LoVo (cell line): ENCODE measurements at regions not wholly inside any gene's neighbourhood (a gene's known extent, or its start where the extent isn't known, plus 50 kb on each side); places are given as distances from the start of the nearest gene placed in this dataset.

Experiments used
- DNase-seq: peaks from one replicate; pipeline ENCODE4 v3.0.0-alpha.2; 2016; ENCODE audit warnings: low spot score

DNA sequence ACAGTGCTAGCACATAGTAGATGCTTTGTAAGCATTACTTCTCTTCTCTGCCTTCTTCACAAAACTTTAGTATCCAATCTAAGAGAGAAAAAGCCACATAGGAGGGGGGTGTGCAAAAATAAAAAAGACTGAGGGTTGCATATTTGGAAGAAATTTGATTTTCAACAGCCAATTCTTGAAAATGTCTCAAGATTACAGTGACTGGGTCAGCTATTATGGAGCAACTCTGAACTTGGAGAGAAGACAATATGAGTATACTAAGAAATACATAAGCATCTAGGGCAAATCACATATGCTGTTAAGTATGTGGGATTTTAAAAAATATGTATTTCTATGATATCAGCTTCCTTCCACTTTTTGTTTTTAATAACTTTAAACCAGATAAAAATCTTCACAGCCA lies 196.6 kb upstream of the GOLIM4 start:
- DNase-seq = no peak

DNA sequence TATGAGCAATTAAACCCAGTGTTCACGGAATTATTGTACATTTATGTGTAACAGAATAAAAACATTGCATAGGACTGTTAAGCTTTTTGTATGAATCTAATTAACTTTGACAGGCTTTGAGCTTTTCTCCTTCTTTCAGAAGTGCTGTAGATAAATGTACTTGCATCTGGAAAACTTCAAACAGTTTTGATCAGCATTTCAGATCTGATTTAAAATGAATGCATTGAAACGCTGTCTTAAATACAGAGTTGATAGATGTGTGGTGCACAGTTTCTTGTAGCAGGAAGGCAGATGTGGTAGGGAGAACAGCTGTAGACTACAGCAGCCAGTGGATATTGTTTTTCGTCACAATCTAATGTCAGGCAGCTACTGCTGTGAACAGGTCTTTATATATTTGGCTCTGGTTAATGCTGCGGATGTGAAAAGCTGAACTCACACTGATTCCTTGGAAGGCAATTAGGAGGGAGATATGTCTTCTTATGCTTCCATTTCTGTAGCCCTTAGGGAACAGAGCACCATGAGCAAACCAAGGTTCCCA lies 193.8 kb upstream of the GOLIM4 start:
- DNase-seq = no peak

DNA sequence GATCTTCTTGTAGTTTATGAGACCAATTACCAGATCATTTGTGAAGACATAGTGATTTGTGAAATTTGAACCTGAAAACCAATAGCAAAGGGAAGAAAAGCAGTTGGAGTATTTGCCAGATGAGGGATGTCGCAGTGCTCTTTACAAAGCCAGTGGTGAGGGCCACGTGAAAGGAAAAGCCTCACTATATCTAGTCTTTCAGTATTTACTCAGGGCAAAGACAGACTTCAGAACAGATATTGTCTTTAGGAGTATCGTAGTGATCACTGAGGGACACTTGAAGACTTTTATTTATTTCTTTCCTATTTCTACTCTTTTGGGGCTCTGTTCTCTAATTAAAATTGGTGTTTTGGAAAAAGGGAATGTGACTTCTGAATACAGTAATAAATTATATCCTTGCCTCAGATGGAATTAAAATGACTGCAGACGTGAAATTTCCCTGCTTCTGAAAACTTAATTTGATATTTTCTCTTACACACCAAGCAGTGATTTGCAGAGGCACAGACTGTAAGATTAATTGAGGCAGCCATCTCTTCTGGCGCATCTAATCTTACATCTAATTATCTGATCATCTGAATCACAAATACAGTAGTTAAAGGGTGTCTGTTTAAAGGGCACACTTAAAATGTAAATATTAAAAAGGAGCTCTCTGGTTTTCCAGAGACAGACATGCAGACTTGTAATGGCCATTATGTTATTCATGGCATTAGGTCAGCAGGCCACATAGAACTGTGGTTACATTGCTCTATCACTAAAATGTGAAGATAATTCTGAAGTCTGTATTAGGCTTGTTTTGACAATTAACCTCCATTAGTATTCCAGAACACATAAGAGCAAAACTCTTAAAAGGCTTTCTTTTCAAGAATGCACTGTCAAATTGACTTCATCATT lies 193.0 kb upstream of the GOLIM4 start:
- DNase-seq = no peak

DNA sequence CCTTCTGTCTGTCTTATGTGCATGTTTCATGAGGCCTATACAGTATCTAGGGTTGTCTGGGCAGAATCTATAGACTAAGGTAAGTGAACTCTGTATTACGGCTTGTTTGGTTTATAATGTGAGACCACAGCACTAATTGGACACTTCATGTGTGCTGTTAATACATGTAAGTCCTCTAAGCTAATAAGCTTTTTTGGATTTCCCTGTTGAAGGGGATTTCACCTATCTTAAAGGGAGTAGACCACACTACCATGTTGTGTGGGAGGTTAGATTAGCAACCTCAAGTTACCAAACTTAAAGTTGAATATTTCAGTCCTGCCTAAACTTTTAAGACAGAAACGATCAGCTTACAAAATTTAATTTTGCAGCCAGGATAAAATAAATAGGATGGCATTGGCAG lies 189.8 kb upstream of the GOLIM4 start:
- DNase-seq = no peak

DNA sequence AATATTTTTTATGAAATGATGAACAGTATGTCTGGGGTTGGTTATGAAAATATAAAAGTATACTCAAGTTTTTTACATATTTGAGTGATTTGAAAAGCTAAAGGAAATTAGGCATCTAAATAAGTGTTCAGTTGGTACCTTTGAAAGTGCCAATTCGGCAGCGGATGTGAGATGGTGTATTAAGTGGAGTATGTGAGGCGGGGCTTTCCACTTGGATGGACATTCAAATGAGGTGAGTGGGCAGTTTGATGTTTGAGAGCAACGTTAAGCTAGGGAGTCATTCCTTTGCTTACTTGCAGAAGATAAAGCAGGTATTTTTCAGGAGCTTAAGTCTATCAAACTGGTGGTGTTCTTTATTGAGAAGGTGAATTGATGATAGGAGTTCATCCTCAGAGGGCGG lies 189.0 kb upstream of the GOLIM4 start:
- DNase-seq = no peak

DNA sequence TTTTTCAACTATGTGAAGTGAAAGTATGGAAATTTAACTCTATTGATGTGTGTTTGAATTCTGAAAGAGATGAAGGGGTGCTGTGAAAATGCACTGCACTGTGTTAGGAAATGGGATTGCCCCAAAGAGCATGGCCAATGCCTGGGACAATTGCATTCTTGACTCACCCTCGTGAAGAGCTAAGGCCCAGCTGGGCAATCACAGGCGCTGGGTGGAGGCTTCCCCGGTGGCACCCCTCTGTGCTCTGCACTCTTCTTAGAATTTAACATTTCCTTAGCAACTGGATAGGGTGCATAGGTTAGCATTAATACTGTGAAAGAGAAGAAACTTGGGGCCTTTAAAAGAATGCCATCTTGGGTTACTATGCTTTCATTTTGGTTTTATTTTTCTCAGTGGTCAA lies 179.9 kb upstream of the GOLIM4 start:
- DNase-seq = no peak

DNA sequence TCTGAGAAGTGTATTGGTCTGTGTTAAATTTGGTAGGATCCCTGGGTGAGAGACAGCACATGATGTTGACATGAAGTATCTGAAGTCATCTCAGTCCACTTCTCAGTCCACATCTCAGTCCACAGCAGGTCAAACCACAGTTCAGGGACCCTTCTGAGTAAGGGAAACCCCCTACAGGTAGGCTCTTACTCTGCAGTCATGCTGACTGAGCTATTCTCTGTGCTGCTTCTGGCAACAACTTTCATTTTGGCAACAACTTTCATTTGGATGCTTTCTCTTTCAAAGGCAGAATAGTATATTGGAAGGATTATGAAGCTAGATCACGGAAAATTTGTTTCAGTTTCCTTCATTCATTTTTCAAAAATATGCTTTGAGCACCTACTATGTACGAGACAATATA lies 178.2 kb upstream of the GOLIM4 start:
- no peak for DNase-seq

DNA sequence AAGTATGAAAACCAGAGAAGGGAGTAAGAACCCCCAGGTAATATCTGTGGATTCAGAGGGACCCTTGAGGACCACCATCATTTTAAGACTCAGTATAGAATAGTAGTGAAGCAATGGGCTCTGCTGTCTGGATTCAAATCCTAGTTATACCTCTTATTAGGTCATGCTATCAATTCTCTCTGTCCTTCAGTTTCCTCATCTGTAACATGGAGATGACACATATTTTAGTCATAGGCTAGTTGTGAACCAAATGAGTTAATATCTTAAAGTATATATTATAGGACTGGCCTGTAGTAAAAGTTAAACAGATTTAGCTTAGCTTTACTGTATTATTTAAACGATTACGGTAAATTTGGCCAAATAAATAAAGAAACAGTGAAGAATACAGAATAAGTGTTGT lies 177.3 kb upstream of the GOLIM4 start:
- no peak for DNase-seq

DNA sequence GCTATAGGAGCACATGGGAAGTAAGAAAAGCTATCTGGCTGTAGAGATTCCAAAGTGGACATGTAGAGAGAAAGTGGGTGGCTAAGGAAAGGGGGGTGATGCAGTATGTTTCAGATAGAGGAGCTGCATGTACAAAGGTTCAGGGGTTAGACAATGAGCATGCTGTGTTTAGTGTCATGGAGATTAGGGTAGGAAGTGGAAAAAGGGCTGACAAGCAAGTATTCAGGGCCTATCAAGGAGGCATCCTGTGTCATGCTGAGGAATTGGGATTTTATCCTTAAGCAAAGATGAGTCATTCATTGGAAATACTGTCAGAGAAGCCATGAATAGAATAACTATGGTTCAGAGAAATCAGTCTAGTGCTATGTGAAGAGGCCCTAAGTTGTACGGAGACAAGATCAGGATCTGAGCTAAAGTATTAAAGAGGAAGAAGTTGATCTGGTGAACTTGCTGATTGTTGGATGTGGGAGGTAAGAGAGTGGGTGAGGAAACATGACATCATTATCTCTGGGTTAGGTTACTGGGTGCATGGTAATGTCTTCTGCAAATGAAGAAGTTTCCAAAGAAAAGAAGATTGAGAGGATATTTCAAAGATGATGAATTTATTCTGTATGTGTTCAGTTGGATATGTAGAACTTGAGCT lies 176.7 kb upstream of the GOLIM4 start:
- no peak for DNase-seq

DNA sequence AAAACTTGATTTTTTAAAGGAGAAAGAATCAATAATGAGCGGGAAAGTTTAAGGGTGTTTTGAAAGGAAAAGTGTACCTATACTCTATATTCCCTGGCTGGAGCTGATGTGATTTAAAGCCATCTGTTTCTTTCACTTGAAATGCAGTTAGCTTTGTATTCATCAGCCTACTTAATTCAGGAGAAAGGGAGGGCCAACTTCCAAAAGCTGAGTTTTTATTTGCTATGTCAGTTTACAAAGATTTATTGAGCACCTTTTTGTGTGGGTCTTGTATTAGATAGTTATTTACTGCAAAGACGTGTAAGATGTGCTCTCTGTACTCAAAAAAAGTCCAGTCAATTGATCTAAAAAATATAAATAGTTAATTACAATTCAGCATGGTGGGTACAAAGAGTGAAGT lies 176.2 kb upstream of the GOLIM4 start:
- DNase-seq = no peak

DNA sequence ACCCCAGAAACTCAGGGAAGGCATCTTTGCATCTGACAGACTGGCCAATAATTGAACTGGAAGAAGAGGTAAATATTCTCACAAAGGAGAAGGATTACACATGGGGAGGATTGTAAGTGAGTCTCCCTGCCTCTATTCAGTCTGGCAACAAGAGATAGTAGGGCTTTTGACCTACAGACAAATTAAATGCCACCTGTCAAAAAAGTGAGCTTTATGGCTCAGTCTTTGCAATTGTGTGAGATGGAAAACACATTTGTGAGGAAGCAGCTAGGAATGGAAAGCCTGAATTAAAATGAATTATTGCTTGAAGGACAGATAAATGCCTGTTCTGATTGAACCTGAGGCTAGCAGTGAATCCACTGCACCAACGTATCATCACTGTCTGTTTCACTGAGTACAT lies 173.3 kb upstream of the GOLIM4 start:
- DNase-seq = no peak

DNA sequence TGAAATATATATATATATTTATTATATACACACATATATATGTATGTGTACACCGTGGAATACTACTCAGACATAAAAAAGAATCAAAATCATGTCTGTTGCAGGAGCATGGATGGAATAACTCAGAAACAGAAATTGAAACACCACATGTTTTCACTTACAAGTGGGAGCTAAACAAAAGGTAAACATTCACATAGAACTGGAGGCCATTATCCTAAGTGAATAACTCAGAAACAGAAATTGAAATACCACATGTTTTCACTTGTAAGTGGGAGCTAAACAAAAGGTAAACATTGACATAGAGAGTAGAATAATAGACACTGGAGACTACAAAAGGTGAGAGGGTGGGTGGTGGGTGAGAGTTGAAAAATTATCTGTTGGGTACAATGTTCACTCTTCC lies 171.5 kb upstream of the GOLIM4 start:
- DNase-seq = no peak

DNA sequence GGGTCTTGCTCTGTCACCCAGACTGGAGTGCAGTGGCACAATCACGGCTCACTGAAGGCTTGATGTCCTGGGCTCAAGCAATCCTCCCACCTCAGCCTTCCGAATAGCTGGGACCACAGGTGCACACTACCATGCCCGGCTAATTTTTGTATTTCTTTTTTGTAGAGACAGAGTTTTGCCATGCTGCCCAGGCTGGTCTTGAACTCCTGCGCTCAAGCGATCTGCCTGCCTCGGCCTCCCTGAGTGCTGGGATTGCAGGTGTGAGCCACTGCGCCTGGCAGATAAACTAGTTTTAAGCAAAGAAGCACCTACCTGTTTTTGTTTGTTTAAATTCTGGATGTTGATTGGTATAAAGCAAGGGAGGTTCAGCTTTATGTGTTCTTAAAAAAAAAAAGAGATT lies 170.6 kb upstream of the GOLIM4 start:
- no peak for DNase-seq

DNA sequence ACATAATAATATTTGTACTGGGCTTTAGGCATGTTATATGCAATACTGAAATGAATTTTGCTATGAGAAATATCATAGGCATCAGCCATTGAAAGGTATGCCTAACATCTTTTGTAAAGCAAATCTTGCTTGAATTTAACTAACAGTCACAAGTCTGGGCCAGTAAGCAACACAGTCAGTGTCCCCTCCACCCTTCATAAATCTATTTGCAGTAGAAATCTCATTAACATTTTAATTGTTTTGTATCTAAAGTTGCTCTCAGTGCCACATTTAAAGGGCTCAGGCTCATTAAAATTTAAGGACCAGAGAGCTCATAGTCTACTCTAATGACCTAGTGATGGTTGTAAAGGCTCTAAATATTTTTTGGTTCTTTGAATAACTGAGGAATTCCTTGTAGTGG lies 167.2 kb upstream of the GOLIM4 start:
- no peak for DNase-seq

DNA sequence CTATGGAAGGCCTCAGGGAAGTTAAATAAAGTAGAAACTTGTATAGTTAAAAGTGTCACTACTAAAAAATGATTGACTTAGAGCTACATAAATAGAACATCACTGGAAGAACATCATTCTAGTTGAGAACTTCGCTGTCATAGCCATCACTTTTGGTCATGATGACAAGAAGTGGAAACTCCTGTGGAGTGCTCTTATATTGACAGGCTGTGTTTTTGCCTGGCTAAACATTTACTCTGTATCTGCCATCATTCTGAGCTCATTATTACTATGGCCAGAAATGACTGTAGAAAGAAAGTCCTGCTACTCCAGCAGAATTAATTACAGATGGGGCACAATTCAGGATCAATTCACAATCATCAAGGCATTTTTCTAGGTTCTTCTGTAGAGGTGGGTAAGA lies 165.1 kb upstream of the GOLIM4 start:
- no peak for DNase-seq

DNA sequence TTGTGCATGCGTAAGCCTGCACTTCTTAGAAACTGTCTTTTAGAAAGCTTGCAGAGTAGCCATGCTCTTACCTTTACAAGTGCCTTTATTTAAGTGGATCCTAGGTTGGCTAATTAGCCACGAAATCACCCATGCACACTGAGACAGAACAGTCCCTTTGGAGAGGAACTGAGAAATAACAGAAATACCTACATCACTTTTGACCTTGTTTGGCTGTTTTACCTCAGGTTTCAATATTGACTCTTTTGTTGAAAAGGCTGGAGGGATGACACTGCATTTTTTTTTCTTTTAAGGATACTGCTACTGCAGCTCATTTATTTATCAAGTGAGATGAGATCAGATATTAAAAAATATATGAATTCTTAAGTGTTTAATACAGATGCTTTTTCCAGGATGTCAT lies 155.6 kb upstream of the GOLIM4 start:
- no peak for DNase-seq

DNA sequence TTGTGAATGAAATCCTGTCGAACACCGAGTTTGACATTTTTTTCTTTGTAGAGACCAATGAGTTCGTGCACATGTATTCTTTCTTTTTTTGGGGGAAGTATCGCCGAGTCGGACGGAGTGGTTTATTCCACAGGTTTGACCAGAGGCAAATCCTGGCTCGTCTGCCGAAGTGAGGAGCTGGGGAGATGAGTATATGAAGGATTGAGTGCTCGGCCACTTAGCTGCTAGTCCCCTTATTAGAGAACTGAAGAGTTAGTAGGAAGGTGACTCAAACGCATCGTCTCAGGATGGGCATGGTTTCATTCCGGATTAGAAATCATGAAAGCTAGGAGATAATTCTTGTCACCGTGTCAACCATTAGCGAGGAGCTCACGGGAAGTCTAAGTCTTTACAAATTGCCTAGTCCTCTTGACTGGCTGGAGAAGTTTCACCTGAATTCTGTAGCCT lies 154.7 kb upstream of the GOLIM4 start:
- no peak for DNase-seq

DNA sequence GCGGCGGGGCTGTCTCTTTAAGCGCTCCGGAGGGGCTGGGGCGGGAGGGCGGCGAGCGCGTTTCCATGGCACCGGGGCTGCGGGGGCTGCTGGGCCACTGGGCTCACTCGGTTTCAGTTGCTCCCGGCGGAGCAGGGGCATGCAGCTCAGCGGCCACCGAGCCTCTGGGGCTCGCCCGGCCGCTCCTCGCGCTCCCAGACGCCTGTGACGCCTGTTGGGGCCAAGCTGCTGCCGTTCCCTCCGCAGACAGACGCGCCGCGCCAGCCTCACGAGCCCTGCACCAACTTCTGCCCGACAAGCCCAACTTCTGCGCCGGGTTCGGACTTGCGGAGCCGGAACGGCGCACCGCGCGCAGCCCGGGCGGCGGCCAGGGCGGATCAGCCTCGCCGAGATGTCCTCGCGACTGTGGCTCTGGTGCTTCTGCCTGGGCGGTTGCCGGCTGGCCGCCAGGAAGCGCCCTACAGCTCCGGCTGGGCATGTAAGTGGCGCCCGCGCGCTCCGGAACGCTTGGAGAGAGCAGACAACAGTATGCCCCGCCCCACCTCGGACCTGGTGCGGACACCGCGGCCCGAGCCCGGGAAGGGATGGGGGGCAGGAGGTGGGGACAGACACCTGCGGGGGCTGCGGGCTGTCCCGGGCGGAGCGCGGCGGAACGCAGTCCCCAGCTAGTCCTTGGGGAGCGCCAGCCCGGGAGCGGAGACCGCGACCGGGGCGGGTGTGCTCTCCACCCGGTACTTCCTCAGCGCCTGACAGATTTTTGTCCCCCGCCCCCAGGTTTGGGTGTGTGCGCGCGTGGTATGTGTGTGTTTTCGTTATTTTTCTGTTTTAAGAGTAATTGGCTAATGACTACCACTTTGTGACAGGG lies 154.1 kb upstream of the GOLIM4 start:
- peak; percentile 47 for DNase-seq

DNA sequence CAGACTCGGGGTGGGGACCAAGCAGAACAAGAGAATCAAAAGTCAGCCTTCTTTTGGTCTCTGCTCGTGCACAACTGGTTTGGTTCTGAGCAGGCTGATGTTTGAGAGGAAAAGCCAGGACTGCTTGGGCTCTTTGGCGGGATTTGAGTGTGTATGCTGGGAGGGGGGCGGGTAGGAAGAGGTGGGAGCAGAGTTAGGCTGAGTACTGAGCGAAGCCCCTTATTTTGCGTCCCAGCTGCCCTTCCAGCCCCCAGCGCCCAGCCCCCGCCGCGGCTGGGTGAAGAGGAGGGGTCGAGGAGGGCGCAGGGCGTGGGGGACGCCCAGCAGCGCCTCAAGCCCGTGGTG lies 153.5 kb upstream of the GOLIM4 start:
- no peak for DNase-seq

DNA sequence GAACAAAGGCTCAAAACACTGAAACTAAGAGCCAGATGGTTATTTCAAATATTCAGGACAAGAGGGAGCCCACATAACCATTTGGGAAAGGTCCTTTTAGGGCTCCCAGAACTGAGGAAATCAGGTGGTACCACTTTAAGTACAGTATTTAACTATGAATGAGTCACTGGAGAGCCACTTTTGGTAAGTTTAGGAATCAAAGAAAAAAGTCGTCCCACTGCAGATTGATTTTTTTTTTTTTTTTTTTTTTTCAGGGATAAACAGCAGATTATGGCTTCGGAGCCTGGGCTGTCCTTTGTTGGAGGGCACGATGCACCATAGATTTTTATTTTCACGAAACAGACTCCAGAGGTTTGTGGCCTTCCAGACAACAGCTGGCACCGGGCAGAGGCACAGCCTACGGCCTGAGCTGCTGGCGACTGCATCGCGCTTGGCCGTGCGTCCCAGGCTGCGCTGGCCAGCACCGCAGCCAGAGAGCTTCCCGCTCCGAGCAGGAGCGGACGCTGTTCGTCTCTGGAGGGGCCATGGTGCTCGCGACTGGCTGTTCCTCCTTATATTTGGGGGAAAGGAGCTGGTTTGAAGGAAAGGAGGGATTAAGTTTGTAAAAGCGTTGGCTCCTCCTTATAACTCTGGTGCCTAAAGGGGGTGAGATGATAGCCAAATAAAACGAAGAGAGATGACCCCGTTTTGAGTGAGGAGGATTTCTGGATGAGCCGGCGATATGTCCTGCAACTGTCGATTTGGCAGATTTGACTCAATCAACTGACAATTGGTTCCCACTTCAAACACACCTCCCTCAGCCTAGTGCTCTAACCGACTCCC lies 152.9 kb upstream of the GOLIM4 start:
- DNase-seq = no peak

DNA sequence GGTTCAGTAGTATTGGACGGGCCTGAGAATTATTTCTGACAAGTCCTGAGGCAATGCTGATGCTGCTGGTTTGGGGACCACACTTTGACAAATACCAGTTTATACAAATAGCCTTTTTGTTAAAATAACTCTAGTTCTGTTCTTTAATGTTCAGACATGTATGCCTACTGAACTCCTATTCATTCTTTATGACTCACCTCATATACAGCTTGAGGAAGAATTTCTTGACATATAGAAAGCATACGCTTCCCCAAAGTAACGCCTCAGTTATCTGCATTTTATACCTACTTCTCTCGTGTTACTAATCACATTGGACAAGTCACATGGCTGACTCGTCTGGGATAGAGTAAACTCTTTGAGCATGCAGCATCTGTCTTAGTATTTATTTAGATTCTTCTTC lies 145.4 kb upstream of the GOLIM4 start:
- DNase-seq = no peak

DNA sequence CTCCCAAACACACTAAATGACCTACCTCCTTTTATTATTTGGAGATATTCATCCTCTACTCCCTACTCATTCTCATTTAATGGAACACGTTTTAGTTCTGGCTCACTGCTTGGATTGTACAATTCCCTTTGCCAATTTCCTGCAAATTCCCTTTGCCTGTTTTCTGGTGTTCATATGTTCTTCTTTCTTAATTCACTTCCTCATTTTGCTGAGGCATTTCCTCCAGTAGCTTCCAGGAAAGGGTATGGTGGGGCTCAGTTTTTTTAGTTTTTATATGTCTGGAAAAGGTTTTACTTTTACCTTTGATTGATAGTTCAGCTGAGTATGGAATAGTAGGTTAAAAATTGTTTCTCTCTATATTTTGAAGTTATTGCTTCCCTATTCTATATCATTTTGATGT lies 143.6 kb upstream of the GOLIM4 start:
- DNase-seq = no peak
